Cardiac muscle cell (in vitro differentiated cells and primary cell): ENCODE measurements at regions not wholly inside any gene's neighbourhood (a gene's known extent, or its start where the extent isn't known, plus 50 kb on each side); places are given as distances from the start of the nearest gene placed in this dataset.

Experiments
- DNase-seq, 2 donors: peaks; one replicate each; pipeline versions ENCODE4 v3.0.0 to v3.0.0-alpha.2; 2010 to 2017; ENCODE audit warnings: low read depth in 1 of 2, low spot score in 1 of 2
- H3K27ac ChIP-seq: fragments of 200-600 bp; sonication (generic); 2 replicates; pipeline ENCODE4 v1.5.1; 2016
- H3K27me3 ChIP-seq: fragments of 200-600 bp; sonication (generic); 2 replicates; pipeline ENCODE4 v1.6.0; 2016; ENCODE audit warnings: control low read depth
- H3K36me3 ChIP-seq: fragments of 200-600 bp; sonication (generic); 2 replicates; pipeline ENCODE4 v1.5.1; 2016; ENCODE audit warnings: control low read depth
- H3K4me1 ChIP-seq: fragments of 200-600 bp; sonication (generic); 2 replicates; pipeline ENCODE4 v1.8.1; 2017; ENCODE audit warnings: low read depth, mild to moderate bottlenecking, mixed run types
- H3K4me3 ChIP-seq: fragments of 200-600 bp; sonication (generic); 2 replicates; pipeline ENCODE4 v1.5.1; 2016; ENCODE audit warnings: mild to moderate bottlenecking
- H3K9me3 ChIP-seq: fragments of 200-600 bp; sonication (generic); 2 replicates; pipeline ENCODE4 v1.5.1; 2017; ENCODE audit warnings: low read depth, mild to moderate bottlenecking, control low read depth
- CTCF ChIP-seq: IDR thresholded peaks from 2 replicates; pipeline ENCODE4 v1.5.1; 2012; ENCODE audit warnings: low read depth, mild to moderate bottlenecking, low read length

- no peaks in the 10 kb centered on the region for H3K27me3 ChIP-seq
- H3K4me1 ChIP-seq: peaks cover 35% of the 10 kb centered on the region
Observed at GRCh38 chr12:93243382-93243688, 134.4 kb upstream of the NUDT4 start.

GRCh38 chr12:93243689-93244513, 133.8 kb upstream of the NUDT4 start:
- Histone ChIP-seq H3K36me3 (no peaks in the 10 kb centered on the region), H3K27ac (peak overlapping the region; percentile 67), H3K4me1 (peaks cover 35% of the 10 kb centered on the region), H3K4me3 (no peak overlapping the region), H3K9me3 (peaks cover 3% of the 10 kb centered on the region), H3K27me3 (no peaks in the 10 kb centered on the region)
- no peak for TF ChIP-seq CTCF
- peak; percentile 51 to 94 for DNase-seq

More at GRCh38 chr12:93243382-93243688, 134.4 kb upstream of the NUDT4 start:
- Histone ChIP-seq H3K9me3 (peaks cover 3% of the 10 kb centered on the region), H3K4me3 (no peak overlapping the region), H3K27ac (peak overlapping the region; percentile 67), H3K36me3 (no peaks in the 10 kb centered on the region)
- DNase-seq: no peak
- TF ChIP-seq CTCF: no peak

GRCh38 chr12:93244514-93245077, 133.1 kb upstream of the NUDT4 start:
- no peaks in the 10 kb centered on the region for H3K27me3 ChIP-seq
- H3K4me3 ChIP-seq: no peak overlapping the region
- H3K9me3 ChIP-seq: no peaks in the 10 kb centered on the region
- H3K27ac ChIP-seq: peak overlapping the region; percentile 67
- no peak for TF ChIP-seq CTCF
- peaks cover 35% of the 10 kb centered on the region for H3K4me1 ChIP-seq
- H3K36me3 ChIP-seq: no peaks in the 10 kb centered on the region
- DNase-seq: no peak

GRCh38 chr12:93245543-93245942, 132.2 kb upstream of the NUDT4 start:
- H3K9me3 ChIP-seq: no peaks in the 10 kb centered on the region
- H3K27ac ChIP-seq: no peak overlapping the region
- TF ChIP-seq CTCF: no peak
- no peaks in the 10 kb centered on the region for H3K27me3 ChIP-seq
- no peak for DNase-seq
- no peak overlapping the region for H3K4me3 ChIP-seq
- H3K36me3 ChIP-seq: no peaks in the 10 kb centered on the region
- H3K4me1 ChIP-seq: peaks cover 35% of the 10 kb centered on the region

- no peaks in the 10 kb centered on the region for H3K27me3 ChIP-seq
- DNase-seq: peak in 1 of 2 donors; percentile 78
- H3K36me3 ChIP-seq: no peaks in the 10 kb centered on the region
- peaks cover 19% of the 10 kb centered on the region for H3K4me1 ChIP-seq
- no peak for TF ChIP-seq CTCF
- no peaks in the 10 kb centered on the region for H3K9me3 ChIP-seq
- H3K4me3 ChIP-seq: no peak overlapping the region
- peak overlapping the region; percentile 22 for H3K27ac ChIP-seq
Observed at GRCh38 chr12:93247313-93247991, 130.3 kb upstream of the NUDT4 start.
